SK-N-SH (cell line): ENCODE measurements at regions not wholly inside any gene's neighbourhood (a gene's known extent, or its start where the extent isn't known, plus 50 kb on each side); places are given as distances from the start of the nearest gene placed in this dataset.

ENCODE experiments used
- CTCF ChIA-PET: fragments of 300-600, 350-600 bp; formaldehyde crosslinking; extraction: SDS; loops from one replicate; lab custom pipeline; 2021; lab: Yijun Ruan, JAX
- POLR2A ChIA-PET: fragments of 350-600 bp; sonication (Branson Sonifier 250); formaldehyde crosslinking; extraction: SDS; loops from one replicate; lab custom pipeline; 2020; ENCODE audit warnings: antibody characterized with exemption, inconsistent platforms; lab: Yijun Ruan, JAX
- DNase-seq: peaks from one replicate; pipeline ENCODE4 v3.0.0; 2012
- H2AFZ ChIP-seq: fragments of 200-600 bp; sonication (generic); 2 replicates; pipeline ENCODE4 v1.8.1; 2016; ENCODE audit warnings: antibody characterized with exemption, mild to moderate bottlenecking, low read depth
- H3F3A ChIP-seq: fragments of 200-600 bp; sonication (generic); replicated peaks from 2 replicates; pipeline ENCODE3; 2016; ENCODE audit warnings: antibody characterized with exemption, mild to moderate bottlenecking; ENCODE audit not compliant: insufficient read depth
- H3K27ac ChIP-seq, 2 experiments: fragments of 200-500 bp in 1 of 2; fragments of 200-600 bp in 1 of 2; sonication (Bioruptor generic) in 1 of 2; sonication (generic), shearing (Covaris generic) in 1 of 2; 2 replicates each; pipeline versions ENCODE4 v1.5.1 to v1.6.1; 2014 to 2016; ENCODE audit warnings: low read depth in 2 of 2, inconsistent platforms in 1 of 2, low read length in 1 of 2, mild to moderate bottlenecking in 1 of 2, mixed read lengths in 1 of 2
- H3K27me3 ChIP-seq: fragments of 200-600 bp; sonication (generic), shearing (Covaris generic); 2 replicates; pipeline ENCODE4 v1.6.1; 2016; ENCODE audit warnings: mixed run types; ENCODE audit not compliant: insufficient read depth
- H3K36me3 ChIP-seq, 2 experiments: fragments of 200-500 bp in 1 of 2; fragments of 200-600 bp in 1 of 2; sonication (Bioruptor generic) in 1 of 2; sonication (generic) in 1 of 2; replicated peaks in 1 of 2; 2 replicates each; pipeline versions ENCODE3 to v1.5.1; 2014 to 2016; ENCODE audit warnings: low read length in 1 of 2, mild to moderate bottlenecking in 1 of 2; ENCODE audit not compliant: insufficient read depth in 2 of 2, control insufficient read depth in 1 of 2
- H3K4me1 ChIP-seq, 2 experiments: fragments of 200-500 bp in 1 of 2; fragments of 200-600 bp in 1 of 2; sonication (Bioruptor generic) in 1 of 2; sonication (generic), shearing (Covaris generic) in 1 of 2; 2 replicates each; pipeline versions ENCODE4 v1.5.1 to v1.6.1; 2014 to 2016; ENCODE audit warnings: low read depth in 1 of 2, low read length in 1 of 2, mixed run types in 1 of 2; ENCODE audit not compliant: insufficient read depth in 2 of 2, control insufficient read depth in 1 of 2
- H3K4me2 ChIP-seq: fragments of 200-600 bp; sonication (generic), shearing (Covaris generic); 2 replicates; pipeline ENCODE4 v1.6.1; 2017; ENCODE audit warnings: mixed run types
- H3K4me3 ChIP-seq, 2 experiments: fragments of 200-500 bp in 1 of 2; fragments of 200-600 bp in 1 of 2; sonication (Bioruptor generic) in 1 of 2; sonication (generic), shearing (Covaris generic) in 1 of 2; 2 replicates each; pipeline versions ENCODE4 v1.5.1 to v1.8.1; 2014 to 2016; ENCODE audit warnings: low read depth in 2 of 2, inconsistent platforms in 1 of 2, low read length in 1 of 2, mild to moderate bottlenecking in 1 of 2, mixed read lengths in 1 of 2, moderate library complexity in 1 of 2
- H3K79me2 ChIP-seq: fragments of 200-600 bp; sonication (generic); 2 replicates; pipeline ENCODE4 v1.8.1; 2017; ENCODE audit warnings: mild to moderate bottlenecking; ENCODE audit not compliant: insufficient read depth
- H3K9ac ChIP-seq: fragments of 200-600 bp; sonication (generic); 2 replicates; pipeline ENCODE4 v1.6.1; 2017; ENCODE audit warnings: mixed run types
- H3K9me2 ChIP-seq: fragments of 200-600 bp; sonication (generic); 2 replicates; pipeline ENCODE4 v1.6.1; 2017; ENCODE audit warnings: mixed run types
- H3K9me3 ChIP-seq: fragments of 200-600 bp; sonication (generic); 2 replicates; pipeline ENCODE4 v1.6.1; 2017; ENCODE audit warnings: mixed run types, mild to moderate bottlenecking, moderate library complexity
- H4K20me1 ChIP-seq: fragments of 200-600 bp; sonication (generic); 2 replicates; pipeline ENCODE4 v1.6.1; 2017; ENCODE audit warnings: mild to moderate bottlenecking, mixed run types; ENCODE audit not compliant: insufficient read depth
- CHD2 ChIP-seq: fragments of 150-350 bp; IDR thresholded peaks from 2 replicates; pipeline ENCODE4 v1.6.1; 2018; ENCODE audit warnings: low read length; ENCODE audit not compliant: partially characterized antibody
- EZH2phosphoT487 ChIP-seq: fragments of 200-600 bp; sonication (generic); IDR thresholded peaks from 2 replicates; pipeline ENCODE4 v1.6.1; 2017; ENCODE audit warnings: low read depth, mixed run types, mild to moderate bottlenecking, antibody characterized with exemption, moderate library complexity, borderline replicate concordance
- FOSL2 ChIP-seq: IDR thresholded peaks from 2 replicates; pipeline ENCODE4 v1.4.0; 2012; ENCODE audit warnings: low read depth, mild to moderate bottlenecking, moderate library complexity, borderline replicate concordance
- FOXM1 ChIP-seq: IDR thresholded peaks from 2 replicates; pipeline ENCODE4 v1.4.0; 2012; ENCODE audit warnings: low read depth, mild to moderate bottlenecking
- GATA2 ChIP-seq: sonication (generic); formaldehyde crosslinking; IDR thresholded peaks from 2 replicates; pipeline ENCODE4 v1.5.0; 2020; ENCODE audit warnings: mild to moderate bottlenecking, missing genetic modification reagents
- MEF2A ChIP-seq: IDR thresholded peaks from 2 replicates; pipeline ENCODE4 v1.4.0; 2012; ENCODE audit warnings: low read depth, borderline replicate concordance
- NFIC ChIP-seq: IDR thresholded peaks from 2 replicates; pipeline ENCODE4 v1.4.0; 2012; ENCODE audit warnings: borderline replicate concordance
- POLR2AphosphoS5 ChIP-seq: IDR thresholded peaks from 2 replicates; pipeline ENCODE4 v1.6.1; 2012; ENCODE audit warnings: low read depth, low read length
- RFX5 ChIP-seq: IDR thresholded peaks from 2 replicates; pipeline ENCODE4 v1.6.1; 2012; ENCODE audit warnings: mild to moderate bottlenecking, improper control_type of control experiment, low read length
- RXRA ChIP-seq: IDR thresholded peaks from 2 replicates; pipeline ENCODE4 v1.4.0; 2012; ENCODE audit warnings: low read depth, mild to moderate bottlenecking, borderline replicate concordance
- SMC3 ChIP-seq: IDR thresholded peaks from 2 replicates; pipeline ENCODE4 v1.6.1; 2012; ENCODE audit warnings: low read depth, low read length, improper control_type of control experiment
- TAF1 ChIP-seq: IDR thresholded peaks from 2 replicates; pipeline ENCODE4 v1.6.1; 2012; ENCODE audit warnings: low read depth, mild to moderate bottlenecking, low read length, moderate library complexity, borderline replicate concordance
- TCF12 ChIP-seq: IDR thresholded peaks from 2 replicates; pipeline ENCODE4 v1.4.0; 2012
- TEAD4 ChIP-seq: IDR thresholded peaks from 2 replicates; pipeline ENCODE4 v1.4.0; 2012; ENCODE audit warnings: mild to moderate bottlenecking, borderline replicate concordance; ENCODE audit not compliant: insufficient read depth
- WGBS: methylation state at CpG from one replicate; pipeline ENCODE4 v1.1.6; 2017; ENCODE audit warnings: low lambda C conversion rate; 5-methylcytosine and 5-hydroxymethylcytosine counted together
- TF ChIP-seq, protein P1 (sequence below): IDR thresholded peaks from 2 replicates; pipeline ENCODE4 v1.4.0; 2012; ENCODE audit warnings: low read depth, borderline replicate concordance
- TF ChIP-seq, protein P2 (sequence below): fragments of 200-600 bp; sonication (generic); IDR thresholded peaks from 2 replicates; pipeline ENCODE4 v1.6.1; 2017; ENCODE audit warnings: antibody characterized with exemption, mild to moderate bottlenecking, moderate library complexity
- TF ChIP-seq, protein P3 (sequence below): fragments of 150-350 bp; IDR thresholded peaks from 2 replicates; pipeline ENCODE4 v1.6.1; 2016; ENCODE audit warnings: mild to moderate bottlenecking, low read depth, low read length
- TF ChIP-seq, protein P4 (sequence below): IDR thresholded peaks from 2 replicates; pipeline ENCODE4 v1.4.0; 2012; ENCODE audit warnings: low read depth

DNA sequence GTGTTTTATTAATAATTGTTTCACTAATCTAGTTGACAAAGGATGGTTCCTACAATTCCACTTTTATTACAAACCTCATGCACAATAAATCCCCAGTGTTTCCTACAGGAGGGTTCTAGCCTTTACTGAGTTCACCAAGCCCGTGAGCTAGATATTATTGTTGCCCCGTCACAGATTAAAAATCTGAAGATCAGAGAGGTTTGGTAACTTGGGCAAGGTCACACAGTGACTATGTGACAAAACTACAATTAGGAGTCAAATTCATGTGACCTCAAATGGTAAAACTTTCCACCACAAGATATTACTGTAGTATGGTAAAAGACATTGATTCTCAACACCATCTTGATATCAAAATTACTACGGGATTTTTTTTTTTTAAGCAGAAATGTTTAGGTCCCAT is 124.6 kb downstream of the BTC start:
- Histone ChIP-seq H2AFZ (no peak overlapping the region), H4K20me1 (no peaks in the 10 kb centered on the region), H3K27ac (no peak overlapping the region), H3K79me2 (no peaks in the 10 kb centered on the region), H3K4me2 (no peak overlapping the region), H3K4me3 (no peak overlapping the region), H3K9me3 (no peaks in the 10 kb centered on the region), H3K4me1 (no peaks in the 10 kb centered on the region), H3K36me3 (no peaks in the 10 kb centered on the region), H3F3A (no peaks in the 10 kb centered on the region), H3K9me2 (no peaks in the 10 kb centered on the region), H3K9ac (no peak overlapping the region), H3K27me3 (peaks cover 22% of the 10 kb centered on the region; the same call in 1 of the 2 replicates)
- DNase-seq: no peak
- 15% methylated on average over 3 of the region's 3 CpGs for WGBS
- POLR2A ChIA-PET: no interaction called here
- no peak for TF ChIP-seq TEAD4
- TF ChIP-seq, protein P1, sequence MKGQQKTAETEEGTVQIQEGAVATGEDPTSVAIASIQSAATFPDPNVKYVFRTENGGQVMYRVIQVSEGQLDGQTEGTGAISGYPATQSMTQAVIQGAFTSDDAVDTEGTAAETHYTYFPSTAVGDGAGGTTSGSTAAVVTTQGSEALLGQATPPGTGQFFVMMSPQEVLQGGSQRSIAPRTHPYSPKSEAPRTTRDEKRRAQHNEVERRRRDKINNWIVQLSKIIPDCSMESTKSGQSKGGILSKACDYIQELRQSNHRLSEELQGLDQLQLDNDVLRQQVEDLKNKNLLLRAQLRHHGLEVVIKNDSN: no peak
- TF ChIP-seq, protein P2, sequence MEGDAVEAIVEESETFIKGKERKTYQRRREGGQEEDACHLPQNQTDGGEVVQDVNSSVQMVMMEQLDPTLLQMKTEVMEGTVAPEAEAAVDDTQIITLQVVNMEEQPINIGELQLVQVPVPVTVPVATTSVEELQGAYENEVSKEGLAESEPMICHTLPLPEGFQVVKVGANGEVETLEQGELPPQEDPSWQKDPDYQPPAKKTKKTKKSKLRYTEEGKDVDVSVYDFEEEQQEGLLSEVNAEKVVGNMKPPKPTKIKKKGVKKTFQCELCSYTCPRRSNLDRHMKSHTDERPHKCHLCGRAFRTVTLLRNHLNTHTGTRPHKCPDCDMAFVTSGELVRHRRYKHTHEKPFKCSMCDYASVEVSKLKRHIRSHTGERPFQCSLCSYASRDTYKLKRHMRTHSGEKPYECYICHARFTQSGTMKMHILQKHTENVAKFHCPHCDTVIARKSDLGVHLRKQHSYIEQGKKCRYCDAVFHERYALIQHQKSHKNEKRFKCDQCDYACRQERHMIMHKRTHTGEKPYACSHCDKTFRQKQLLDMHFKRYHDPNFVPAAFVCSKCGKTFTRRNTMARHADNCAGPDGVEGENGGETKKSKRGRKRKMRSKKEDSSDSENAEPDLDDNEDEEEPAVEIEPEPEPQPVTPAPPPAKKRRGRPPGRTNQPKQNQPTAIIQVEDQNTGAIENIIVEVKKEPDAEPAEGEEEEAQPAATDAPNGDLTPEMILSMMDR: no peak
- no peak for TF ChIP-seq GATA2
- no peak for TF ChIP-seq FOSL2
- TF ChIP-seq RXRA: no peak
- TF ChIP-seq POLR2AphosphoS5: no peak
- CTCF ChIA-PET: interaction anchor here (0.8 kb wide), 1 partner anchor 12 kb away, joined by 3 read pairs; no protein-coding TSS in a partner anchor

DNA sequence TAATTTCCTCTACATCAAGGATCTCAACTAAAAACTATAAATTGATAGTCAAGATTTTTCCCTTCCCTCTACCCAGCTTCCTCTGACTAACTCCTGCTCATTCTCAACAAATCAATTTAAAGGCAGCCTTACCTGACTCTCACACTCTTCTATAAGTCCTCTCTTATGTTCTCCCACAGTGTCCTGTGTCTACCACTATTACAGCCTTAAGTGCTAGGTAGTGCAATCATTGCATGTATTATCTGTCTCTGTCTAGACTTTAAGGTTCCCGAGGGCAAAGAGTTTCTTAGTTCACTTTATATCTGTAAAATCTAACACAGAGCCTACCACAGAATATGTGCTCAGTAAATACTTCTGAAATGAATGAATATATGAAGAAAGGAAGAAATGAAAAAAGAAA is 123.7 kb downstream of the BTC start:
- Histone ChIP-seq H3K4me3 (no peak overlapping the region), H3K79me2 (no peaks in the 10 kb centered on the region), H3K27ac (no peak overlapping the region), H3K27me3 (peaks cover 27% of the 10 kb centered on the region; the same call in 1 of the 2 replicates), H3K4me1 (no peaks in the 10 kb centered on the region), H3K4me2 (no peak overlapping the region), H2AFZ (no peak overlapping the region), H3F3A (no peaks in the 10 kb centered on the region), H4K20me1 (no peaks in the 10 kb centered on the region), H3K9me3 (no peaks in the 10 kb centered on the region), H3K36me3 (no peaks in the 10 kb centered on the region), H3K9ac (no peak overlapping the region), H3K9me2 (no peaks in the 10 kb centered on the region)
- POLR2A ChIA-PET: interaction anchor here (0.7 kb wide), 1 partner anchor 22 kb away, joined by 3 read pairs; no protein-coding TSS in a partner anchor
- CTCF ChIA-PET: no interaction called here
- TF ChIP-seq TCF12 (no peak), SMC3 (no peak), MEF2A (no peak), POLR2AphosphoS5 (no peak), EZH2phosphoT487 (no peak), RFX5 (no peak), NFIC (no peak), TAF1 (no peak), CHD2 (no peak), RXRA (no peak), FOXM1 (no peak)
- TF ChIP-seq, protein P3, sequence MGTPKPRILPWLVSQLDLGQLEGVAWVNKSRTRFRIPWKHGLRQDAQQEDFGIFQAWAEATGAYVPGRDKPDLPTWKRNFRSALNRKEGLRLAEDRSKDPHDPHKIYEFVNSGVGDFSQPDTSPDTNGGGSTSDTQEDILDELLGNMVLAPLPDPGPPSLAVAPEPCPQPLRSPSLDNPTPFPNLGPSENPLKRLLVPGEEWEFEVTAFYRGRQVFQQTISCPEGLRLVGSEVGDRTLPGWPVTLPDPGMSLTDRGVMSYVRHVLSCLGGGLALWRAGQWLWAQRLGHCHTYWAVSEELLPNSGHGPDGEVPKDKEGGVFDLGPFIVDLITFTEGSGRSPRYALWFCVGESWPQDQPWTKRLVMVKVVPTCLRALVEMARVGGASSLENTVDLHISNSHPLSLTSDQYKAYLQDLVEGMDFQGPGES: no peak
- TF ChIP-seq, protein P4, sequence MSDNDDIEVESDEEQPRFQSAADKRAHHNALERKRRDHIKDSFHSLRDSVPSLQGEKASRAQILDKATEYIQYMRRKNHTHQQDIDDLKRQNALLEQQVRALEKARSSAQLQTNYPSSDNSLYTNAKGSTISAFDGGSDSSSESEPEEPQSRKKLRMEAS: no peak
- 3% methylated on average over 1 of the region's 1 CpG for WGBS
- no peak for DNase-seq
